NCI-H446 treated with DMSO at 0.1 percent for 48 hours (cell line): ENCODE measurements at regions not wholly inside any gene's neighbourhood (a gene's known extent, or its start where the extent isn't known, plus 50 kb on each side); places are given as distances from the start of the nearest gene placed in this dataset.

ENCODE experiments used
- DNase-seq: peaks from one replicate; lab custom pipeline; 2025; lab: John Stamatoyannopoulos, UW

DNA sequence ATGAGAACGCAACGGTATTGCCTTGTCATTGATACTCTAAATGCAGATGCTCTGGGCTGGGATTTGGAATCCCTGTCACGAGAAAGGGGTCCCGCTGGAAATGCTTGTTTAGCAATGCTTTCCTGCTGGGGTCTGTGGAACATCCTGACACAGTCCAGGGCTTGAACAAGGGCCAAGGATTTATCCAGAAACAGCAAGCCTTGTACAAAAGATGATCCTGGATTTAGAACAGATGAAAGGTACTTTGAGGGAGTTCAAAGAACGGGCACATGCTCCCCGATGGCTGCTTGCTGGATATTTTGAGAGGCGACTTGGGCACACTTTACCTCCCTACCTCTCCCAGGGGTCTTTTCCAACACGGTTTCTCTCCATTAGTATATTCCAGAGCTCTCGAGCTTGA lies 108.1 kb upstream of the CELF4 start:
- no peak for DNase-seq

DNA sequence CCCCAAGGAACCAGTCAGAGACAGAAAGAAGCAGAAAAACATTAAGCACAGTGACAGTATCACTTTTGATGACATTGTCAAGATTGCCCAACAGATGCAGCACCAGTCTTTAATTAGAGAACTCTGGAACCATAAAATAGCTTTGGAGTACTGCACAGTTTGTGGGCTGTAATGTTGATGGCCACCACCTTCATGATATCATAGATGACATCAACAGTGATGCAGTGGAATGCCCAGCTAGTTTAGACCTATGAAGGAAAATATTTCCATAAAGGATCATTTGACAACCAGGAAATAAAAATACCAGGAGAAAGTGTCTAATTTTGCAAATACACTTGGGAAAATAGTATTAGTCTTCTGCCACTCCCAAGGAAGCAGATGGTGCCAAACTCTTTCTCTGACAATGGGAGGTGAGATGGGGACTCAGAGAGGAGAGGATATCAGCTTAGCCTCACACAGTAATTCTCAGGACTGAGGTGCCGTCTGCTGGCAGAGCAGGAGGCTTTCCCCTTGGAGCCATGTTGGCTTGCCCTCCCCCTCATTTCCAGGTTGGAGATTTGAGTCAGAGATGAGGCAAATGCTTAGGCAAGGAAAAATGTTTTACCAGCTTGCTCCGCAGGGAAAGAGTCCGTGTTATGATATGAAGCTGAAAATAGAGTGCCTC lies 107.5 kb upstream of the CELF4 start:
- no peak for DNase-seq

- DNase-seq, result no peak
Observed at GRCh38 chr18:37672001-37672400, 106.4 kb upstream of the CELF4 start.

GRCh38 chr18:37671530-37671929 lies 105.9 kb upstream of the CELF4 start:
- no peak for DNase-seq

DNA sequence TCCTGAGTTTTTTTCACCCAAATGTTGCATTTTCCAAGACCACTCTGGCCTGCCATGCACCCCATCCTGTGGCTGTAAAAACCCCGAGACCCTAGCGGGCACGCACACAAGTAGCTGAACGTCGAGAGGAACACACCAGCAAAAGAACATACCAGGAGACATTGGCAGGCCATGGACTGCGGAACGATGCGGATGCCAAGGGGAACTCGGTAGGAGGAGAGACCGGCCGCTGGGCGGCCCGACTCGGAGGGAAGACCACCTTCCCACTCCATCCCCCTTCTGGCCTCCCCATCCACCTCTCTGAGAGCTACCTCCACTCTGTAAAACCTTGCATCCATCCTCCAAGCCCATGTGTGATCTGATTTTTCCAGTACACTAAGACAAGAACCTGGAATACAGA lies 105.5 kb upstream of the CELF4 start:
- DNase-seq, result no peak

DNA sequence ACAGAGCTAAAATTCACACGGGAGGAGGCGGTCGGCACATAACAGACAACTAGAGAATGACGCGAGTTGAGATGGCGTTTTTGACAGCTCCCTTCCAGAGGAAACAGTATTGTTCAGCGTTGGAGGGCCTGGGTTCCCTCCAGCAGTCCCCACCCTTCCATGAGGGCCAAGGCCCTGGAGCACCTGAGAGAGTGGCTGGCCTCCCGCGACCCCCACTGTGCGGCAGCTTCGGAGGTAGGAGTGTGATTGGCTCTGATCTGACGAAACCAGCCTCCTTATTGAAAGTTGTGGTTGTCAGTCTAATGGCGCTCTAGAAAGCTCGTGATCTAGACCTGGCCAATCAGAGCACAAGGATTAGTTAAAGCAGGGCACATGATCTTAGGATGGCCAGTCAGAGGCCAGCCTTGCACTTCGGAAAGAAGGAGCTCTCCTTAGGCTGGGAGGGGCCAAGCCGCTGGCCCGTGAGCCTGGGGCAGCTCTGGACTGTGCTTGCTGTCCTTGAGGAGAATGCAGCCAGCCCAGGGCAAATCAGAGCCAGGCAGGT lies 104.5 kb upstream of the CELF4 start:
- no peak for DNase-seq

- no peak for DNase-seq
Observed at GRCh38 chr18:37668971-37669747, 103.6 kb upstream of the CELF4 start.

- no peak for DNase-seq
Observed at GRCh38 chr18:37667836-37668235, 102.2 kb upstream of the CELF4 start.

DNA sequence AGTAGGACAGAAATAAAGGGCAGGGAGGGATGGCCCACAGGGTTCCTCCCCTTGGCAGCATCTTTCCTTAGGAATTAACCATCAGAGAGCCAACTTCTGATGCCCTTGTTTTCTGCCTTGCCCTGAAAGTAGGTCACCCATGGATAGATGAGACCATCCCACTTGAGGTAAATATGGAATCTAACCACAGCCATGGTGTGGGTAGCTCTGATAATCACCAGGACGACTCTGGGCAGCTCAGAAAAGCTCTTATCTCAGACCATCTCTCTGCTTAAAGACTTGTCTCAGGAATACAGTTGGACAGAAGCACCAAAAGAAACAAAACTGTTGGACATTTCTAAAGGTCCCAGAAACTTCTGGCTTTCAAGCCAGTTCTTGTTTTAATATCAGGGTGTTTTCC lies 101.4 kb upstream of the CELF4 start:
- no peak for DNase-seq

GRCh38 chr18:37666451-37666850 lies 100.9 kb upstream of the CELF4 start:
- DNase-seq, result no peak

- DNase-seq, result no peak
Observed at GRCh38 chr18:37665346-37665745, 99.7 kb upstream of the CELF4 start.

- no peak for DNase-seq
Observed at GRCh38 chr18:37663446-37663845, 97.8 kb upstream of the CELF4 start.

DNA sequence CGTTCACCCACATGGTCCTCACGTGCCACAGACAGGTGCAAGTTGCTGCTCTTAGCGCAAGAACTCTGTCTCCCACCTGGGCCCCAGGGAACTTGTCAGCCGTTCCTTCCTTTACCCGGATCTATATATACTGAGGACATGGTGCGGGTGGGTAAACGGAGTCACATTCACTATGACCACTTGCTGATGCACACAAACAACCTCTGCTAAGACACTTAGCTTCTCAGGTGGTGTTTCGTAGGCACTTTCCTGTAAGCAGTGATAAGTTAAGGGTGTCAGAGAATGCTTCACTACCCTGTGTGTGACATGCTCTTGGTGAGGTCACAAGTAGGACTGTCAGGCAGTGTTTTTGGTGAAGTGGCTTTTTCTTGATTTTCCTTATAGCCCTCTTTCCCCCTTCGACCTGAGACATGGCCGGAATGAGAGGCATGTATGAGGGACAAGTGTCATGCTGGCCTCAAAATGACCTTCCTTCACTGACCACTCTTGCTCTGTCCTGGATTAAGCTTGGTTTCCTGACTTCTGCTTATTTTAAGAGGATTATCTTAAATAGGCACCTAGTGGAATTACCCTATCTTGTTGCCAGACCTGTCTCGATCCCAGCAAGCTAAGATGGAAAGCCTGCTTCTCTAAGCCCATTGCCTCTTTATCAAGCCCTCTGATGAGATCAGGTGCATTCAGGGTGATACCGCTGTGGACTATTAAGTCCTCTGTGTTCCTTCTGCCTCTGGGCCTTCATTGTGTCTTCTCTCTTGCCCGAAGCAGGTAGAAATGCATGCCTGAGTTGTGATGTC lies 97.1 kb upstream of the CELF4 start:
- no peak for DNase-seq

GRCh38 chr18:37662099-37662498 lies 96.5 kb upstream of the CELF4 start:
- DNase-seq, result no peak

DNA sequence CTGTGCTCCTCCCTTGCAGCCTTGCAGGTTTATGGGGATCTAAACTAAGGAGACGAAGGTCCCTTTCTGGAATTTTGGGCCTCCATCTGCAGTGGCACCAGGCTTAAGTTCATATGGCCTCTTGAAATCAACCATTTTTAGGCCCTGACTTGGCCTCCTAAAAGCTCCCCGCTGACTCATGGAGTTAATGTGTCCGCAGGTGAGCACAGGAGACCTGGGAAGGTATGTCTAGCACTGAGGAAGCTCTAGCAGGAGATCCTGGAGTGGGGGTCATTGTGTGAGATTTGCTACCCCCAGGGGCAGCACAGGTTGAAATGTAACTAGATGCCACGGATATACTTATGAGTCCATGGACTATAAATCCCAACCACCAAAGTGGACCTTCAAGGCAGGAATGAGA lies 95.9 kb upstream of the CELF4 start:
- DNase-seq, result no peak

DNA sequence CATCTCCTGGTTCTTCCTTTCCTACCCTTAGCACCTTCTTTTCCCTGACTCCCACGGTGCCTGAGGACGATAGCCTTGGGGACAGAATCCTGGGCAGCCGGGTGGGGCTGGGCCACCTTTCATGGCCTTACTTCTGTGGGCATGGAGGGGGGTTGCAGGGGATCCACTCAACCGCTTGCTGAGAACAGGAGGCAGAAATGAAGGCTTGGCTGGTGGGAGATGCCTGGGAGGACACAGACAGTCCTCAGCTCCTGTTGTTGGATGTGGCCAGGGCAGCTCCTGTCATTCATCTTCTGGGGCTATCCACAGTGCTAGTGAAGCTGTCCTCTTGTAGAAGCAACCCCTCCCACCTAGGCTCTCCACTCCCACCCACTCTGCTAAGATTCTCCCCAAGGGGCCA lies 95.5 kb upstream of the CELF4 start:
- no peak for DNase-seq

DNA sequence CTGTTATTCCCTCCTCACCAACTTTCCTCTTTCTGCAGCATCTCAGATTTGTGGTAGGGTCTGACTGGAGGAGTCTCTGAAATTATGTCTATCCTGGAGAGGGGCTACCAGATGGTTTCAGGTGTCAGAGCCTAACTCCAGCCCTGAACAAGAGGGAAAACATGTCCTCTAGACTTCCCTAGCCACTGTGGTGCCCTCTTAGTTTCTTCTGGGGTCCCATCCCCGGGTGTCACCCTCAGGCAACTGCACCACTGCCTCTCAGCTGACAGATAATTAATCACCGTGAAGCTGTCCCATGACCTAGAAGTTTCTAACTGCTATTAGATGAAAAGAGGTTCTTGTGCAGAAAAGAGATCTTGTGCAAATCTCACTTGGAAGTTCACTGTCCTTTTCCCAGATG lies 95.1 kb upstream of the CELF4 start:
- no peak for DNase-seq

GRCh38 chr18:37659906-37660305 lies 94.3 kb upstream of the CELF4 start:
- no peak for DNase-seq

DNA sequence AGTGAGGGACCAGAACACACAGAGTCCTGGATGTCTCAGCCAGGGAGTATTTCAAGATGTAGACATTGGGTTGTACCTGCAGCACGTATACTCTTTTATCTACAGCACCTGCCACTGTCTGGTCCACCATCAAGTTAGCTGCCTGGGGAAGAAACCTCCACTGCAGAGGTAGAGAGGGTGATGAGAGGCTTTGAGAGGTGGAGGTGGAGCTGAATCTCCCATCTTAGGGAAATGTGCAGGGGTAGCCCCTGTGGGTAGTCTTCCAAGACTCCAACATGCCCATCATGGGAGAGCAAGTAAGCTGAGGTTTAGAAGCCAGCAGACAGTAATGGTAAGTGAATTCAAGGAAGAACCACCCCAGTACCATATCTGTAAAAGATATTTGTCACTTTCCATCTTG lies 93.3 kb upstream of the CELF4 start:
- DNase-seq, result no peak

GRCh38 chr18:37657493-37657892 lies 91.9 kb upstream of the CELF4 start:
- DNase-seq, result no peak

- no peak for DNase-seq
Observed at GRCh38 chr18:37654731-37655369, 89.3 kb upstream of the CELF4 start.

DNA sequence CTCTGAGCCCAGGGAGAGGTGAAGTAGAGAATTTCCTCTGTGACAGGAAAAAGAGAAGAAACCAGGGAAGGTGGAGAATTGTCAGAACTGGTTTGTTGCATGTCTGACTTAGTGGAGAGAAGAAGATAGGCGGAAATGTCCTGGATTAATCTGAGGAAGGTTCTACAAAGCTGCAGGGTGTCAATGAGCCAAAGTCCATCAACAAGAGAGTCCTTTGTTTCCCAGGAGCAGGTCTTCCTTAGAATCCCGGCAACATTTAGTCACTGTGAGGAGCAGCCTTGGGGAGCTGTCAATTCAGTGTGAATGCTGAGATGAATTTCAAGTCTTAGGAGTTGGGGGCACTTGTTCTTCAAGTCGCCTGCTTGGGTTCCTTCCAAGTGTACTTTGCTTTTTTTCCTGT lies 88.4 kb upstream of the CELF4 start:
- no peak for DNase-seq
